Liver (tissue), 8 donors: ENCODE measurements at regions not wholly inside any gene's neighbourhood (a gene's known extent, or its start where the extent isn't known, plus 50 kb on each side); places are given as distances from the start of the nearest gene placed in this dataset.

ENCODE experiments used
- DNase-seq: peaks from one replicate; pipeline ENCODE4 v3.0.0-alpha.2; 2017; ENCODE audit warnings: low spot score
- H3K27ac ChIP-seq, 2 donors: one replicate each; pipeline ENCODE4 v1.7.0; 2013; ENCODE audit warnings: inconsistent platforms in 2 of 2, low read length in 2 of 2, control low read depth in 1 of 2, low read depth in 1 of 2, mild to moderate bottlenecking in 1 of 2
- H3K27me3 ChIP-seq, 4 donors: one replicate each; pipeline versions ENCODE4 v1.6.1 to v1.7.0; 2013; ENCODE audit warnings: low read length in 3 of 4, inconsistent platforms in 1 of 4, mild to moderate bottlenecking in 1 of 4, moderate library complexity in 1 of 4; ENCODE audit not compliant: control insufficient read depth in 4 of 4, insufficient read depth in 4 of 4
- H3K36me3 ChIP-seq, 4 donors: one replicate each; pipeline versions ENCODE4 v1.6.1 to v1.7.0; 2013; ENCODE audit warnings: low read length in 3 of 4, mild to moderate bottlenecking in 3 of 4, low read depth in 1 of 4, moderate library complexity in 1 of 4; ENCODE audit not compliant: control insufficient read depth in 4 of 4, insufficient read depth in 3 of 4
- H3K4me1 ChIP-seq, 4 donors: one replicate each; pipeline versions ENCODE4 v1.6.1 to v1.7.0; 2013; ENCODE audit warnings: low read length in 3 of 4, mild to moderate bottlenecking in 3 of 4, moderate library complexity in 1 of 4; ENCODE audit not compliant: control insufficient read depth in 4 of 4, insufficient read depth in 4 of 4
- H3K4me3 ChIP-seq, 3 donors: one replicate each; pipeline versions ENCODE4 v1.6.1 to v1.7.0; 2013; ENCODE audit warnings: low read length in 3 of 3, control low read depth in 1 of 3, low read depth in 1 of 3, mild to moderate bottlenecking in 1 of 3
- H3K9ac ChIP-seq, 2 donors: one replicate each; pipeline ENCODE4 v1.7.0; 2013; ENCODE audit warnings: low read length in 2 of 2, mild to moderate bottlenecking in 2 of 2, moderate library complexity in 2 of 2, control low read depth in 1 of 2, low read depth in 1 of 2
- H3K9me3 ChIP-seq, 4 donors: one replicate each; pipeline versions ENCODE4 v1.6.1 to v1.7.0; 2013; ENCODE audit warnings: low read length in 3 of 4; ENCODE audit not compliant: control insufficient read depth in 4 of 4
- ATF3 ChIP-seq: IDR thresholded peaks from 2 replicates; pipeline ENCODE4 v1.6.1; 2016; ENCODE audit warnings: antibody characterized with exemption
- CTCF ChIP-seq: fragments of 150-350 bp; IDR thresholded peaks from 2 replicates; pipeline ENCODE4 v1.5.1; 2017; ENCODE audit warnings: improper control_type of control experiment, low read depth, low read length; ENCODE audit not compliant: missing input control
- NR2F2 ChIP-seq: IDR thresholded peaks from 2 replicates; pipeline ENCODE4 v1.6.1; 2016; ENCODE audit warnings: antibody characterized with exemption
- REST ChIP-seq: IDR thresholded peaks from 2 replicates; pipeline ENCODE4 v1.6.1; 2016; ENCODE audit warnings: antibody characterized with exemption, mild to moderate bottlenecking
- ZBTB33 ChIP-seq: IDR thresholded peaks from 2 replicates; pipeline ENCODE4 v1.6.1; 2016; ENCODE audit warnings: antibody characterized with exemption
- WGBS: extraction: QIAGEN DNeasy Blood & Tissue Kit; methylation state at CpG from one replicate; pipeline ENCODE4 v1.1.7; 2013; 5-methylcytosine and 5-hydroxymethylcytosine counted together
- donor health status: healthy.
- donor health status: healthy.
- donor health status: healthy.
- donor health status: healthy.
- donor health status: healthy.

GRCh38 chr7:130891254-130892094 is 157.5 kb upstream of the KLF14 start:
- Histone ChIP-seq H3K9ac (no peak overlapping the region), H3K36me3 (peaks cover 0 to 21% (median 13%) of the 10 kb centered on the region in 4 donors), H3K27ac (peak overlapping the region; percentile 54 to 56), H3K4me3 (no peak overlapping the region), H3K9me3 (no peaks in the 10 kb centered on the region), H3K27me3 (no peaks in the 10 kb centered on the region), H3K4me1 (peaks cover 5 to 14% (median 10%) of the 10 kb centered on the region in 4 donors)
- TF ChIP-seq REST (no peak), NR2F2 (peak; percentile 57)
- 57% methylated on average over 13 of the region's 15 CpGs for WGBS
- no peak for DNase-seq

GRCh38 chr7:130893441-130893894 is 159.5 kb upstream of the KLF14 start:
- no peak overlapping the region for H3K4me3 ChIP-seq
- 63% methylated on average over 7 of the region's 7 CpGs for WGBS
- DNase-seq, result no peak
- peaks cover 0 to 20% (median 9%) of the 10 kb centered on the region in 4 donors for H3K36me3 ChIP-seq
- peaks cover 5 to 20% (median 12%) of the 10 kb centered on the region in 4 donors for H3K4me1 ChIP-seq
- H3K27me3 ChIP-seq, result no peaks in the 10 kb centered on the region
- no peak overlapping the region for H3K9ac ChIP-seq
- no peaks in the 10 kb centered on the region for H3K9me3 ChIP-seq
- peak overlapping the region; percentile 62 to 81 for H3K27ac ChIP-seq
- TF ChIP-seq ATF3 (no peak), ZBTB33 (no peak), CTCF (no peak), REST (no peak)
